Adipocyte (in vitro differentiated cells): ENCODE measurements at regions not wholly inside any gene's neighbourhood (a gene's known extent, or its start where the extent isn't known, plus 50 kb on each side); places are given as distances from the start of the nearest gene placed in this dataset.

ENCODE experiments used
- DNase-seq: peaks from one replicate; pipeline ENCODE4 v3.0.0-alpha.2; 2015; ENCODE audit warnings: low read depth
- H3K27me3 ChIP-seq: replicated peaks from 2 replicates; pipeline ENCODE4 v1.7.0; 2013; ENCODE audit warnings: mild to moderate bottlenecking, low read length, moderate library complexity; ENCODE audit not compliant: control insufficient read depth, insufficient read depth
- H3K36me3 ChIP-seq: 2 replicates; pipeline ENCODE4 v1.7.0; 2013; ENCODE audit warnings: low read length, mild to moderate bottlenecking, moderate library complexity; ENCODE audit not compliant: control insufficient read depth, insufficient read depth, severe bottlenecking
- H3K4me1 ChIP-seq: 2 replicates; pipeline ENCODE4 v1.7.0; 2013; ENCODE audit warnings: mild to moderate bottlenecking, low read length, moderate library complexity; ENCODE audit not compliant: control insufficient read depth, insufficient read depth
- H3K4me3 ChIP-seq: 2 replicates; pipeline ENCODE4 v1.7.0; 2013; ENCODE audit warnings: mild to moderate bottlenecking, low read length, moderate library complexity
- H3K9ac ChIP-seq: 2 replicates; pipeline ENCODE4 v1.7.0; 2013; ENCODE audit warnings: mild to moderate bottlenecking, low read length, moderate library complexity
- H3K9me3 ChIP-seq: 2 replicates; pipeline ENCODE4 v1.7.0; 2013; ENCODE audit warnings: mild to moderate bottlenecking, low read length, moderate library complexity; ENCODE audit not compliant: control insufficient read depth

DNA sequence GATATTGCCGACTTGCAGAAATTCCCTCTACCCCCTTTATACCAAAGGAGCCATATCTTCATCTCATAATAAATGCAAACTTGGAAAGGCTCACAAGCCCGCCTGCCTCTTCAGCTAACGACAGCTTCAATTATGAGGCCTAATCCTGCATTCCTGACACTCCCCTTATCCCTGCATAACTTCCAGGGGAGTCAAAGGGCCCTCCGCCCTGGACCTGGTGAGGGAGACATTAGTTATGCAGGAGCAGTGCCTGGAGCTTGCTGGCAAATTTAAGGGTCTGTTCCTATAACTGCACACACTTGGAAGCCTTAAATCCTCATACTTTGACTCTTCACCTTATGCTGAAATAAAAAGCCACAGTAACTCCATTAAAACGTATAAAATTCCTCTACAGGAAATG is 617.9 kb downstream of the BNC2 start:
- no peak for DNase-seq
- Histone ChIP-seq H3K9ac (no peak overlapping the region), H3K9me3 (no peaks in the 10 kb centered on the region), H3K4me3 (no peak overlapping the region), H3K27me3 (no peaks in the 10 kb centered on the region), H3K36me3 (no peaks in the 10 kb centered on the region), H3K4me1 (peaks cover 7% of the 10 kb centered on the region)

GRCh38 chr9:16254674-16255073 is 615.8 kb downstream of the BNC2 start:
- no peaks in the 10 kb centered on the region for H3K9me3 ChIP-seq
- no peak for DNase-seq
- no peak overlapping the region for H3K4me3 ChIP-seq
- H3K4me1 ChIP-seq: no peaks in the 10 kb centered on the region
- H3K9ac ChIP-seq: no peak overlapping the region
- H3K27me3 ChIP-seq: no peaks in the 10 kb centered on the region
- no peaks in the 10 kb centered on the region for H3K36me3 ChIP-seq

DNA sequence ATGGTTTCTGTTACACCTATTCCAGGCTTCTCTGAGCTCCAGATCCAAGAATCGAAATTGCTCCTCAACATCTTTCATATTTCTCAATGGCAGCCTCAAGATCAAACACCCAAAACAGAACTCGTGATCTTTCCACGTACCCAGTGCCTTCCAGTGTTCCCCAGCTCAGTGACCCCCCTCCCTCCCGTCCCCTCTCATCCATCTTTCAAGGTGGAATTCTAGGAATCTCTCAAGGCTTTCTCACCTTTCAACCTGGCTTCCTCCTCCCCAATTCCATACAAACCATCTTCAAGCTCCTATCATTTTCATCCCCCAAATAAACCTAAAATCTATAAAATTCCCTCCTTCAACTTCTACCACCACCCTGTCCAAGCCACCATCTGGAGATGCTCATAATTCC is 615.3 kb downstream of the BNC2 start:
- Histone ChIP-seq H3K9me3 (no peaks in the 10 kb centered on the region), H3K27me3 (no peaks in the 10 kb centered on the region), H3K36me3 (no peaks in the 10 kb centered on the region), H3K4me1 (no peaks in the 10 kb centered on the region), H3K4me3 (no peak overlapping the region), H3K9ac (no peak overlapping the region)
- no peak for DNase-seq

- Histone ChIP-seq H3K9me3 (no peaks in the 10 kb centered on the region), H3K4me3 (no peak overlapping the region), H3K27me3 (no peaks in the 10 kb centered on the region), H3K36me3 (no peaks in the 10 kb centered on the region), H3K9ac (no peak overlapping the region), H3K4me1 (no peaks in the 10 kb centered on the region)
- peak; percentile 48 for DNase-seq
Measured at GRCh38 chr9:16257604-16258003, 612.9 kb downstream of the BNC2 start.

GRCh38 chr9:16258191-16258590 is 612.3 kb downstream of the BNC2 start:
- Histone ChIP-seq H3K4me3 (no peak overlapping the region), H3K9me3 (no peaks in the 10 kb centered on the region), H3K36me3 (no peaks in the 10 kb centered on the region), H3K27me3 (no peaks in the 10 kb centered on the region), H3K9ac (no peak overlapping the region), H3K4me1 (no peaks in the 10 kb centered on the region)
- DNase-seq: no peak

DNA sequence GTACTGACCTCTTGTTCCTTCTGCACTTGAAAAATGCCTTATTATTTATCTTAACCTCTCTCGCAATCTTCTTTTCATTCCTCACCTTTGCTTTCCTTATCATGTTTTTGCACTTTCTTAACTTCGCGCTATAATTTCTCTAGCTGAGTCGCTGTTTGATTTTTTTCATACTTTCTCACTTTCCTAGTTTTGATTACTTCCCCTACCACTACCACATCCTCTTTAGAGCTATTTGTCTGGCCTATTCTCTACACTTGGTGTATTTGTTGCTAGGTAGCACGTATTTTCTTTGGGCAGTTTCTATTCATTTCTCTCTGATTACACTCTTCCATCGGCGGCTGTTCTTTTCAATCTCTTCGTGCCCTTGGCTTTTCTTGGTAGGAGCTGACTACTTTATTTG is 611.8 kb downstream of the BNC2 start:
- H3K9me3 ChIP-seq: no peaks in the 10 kb centered on the region
- no peak overlapping the region for H3K4me3 ChIP-seq
- H3K27me3 ChIP-seq: no peaks in the 10 kb centered on the region
- H3K9ac ChIP-seq: no peak overlapping the region
- no peak for DNase-seq
- H3K36me3 ChIP-seq: no peaks in the 10 kb centered on the region
- H3K4me1 ChIP-seq: no peaks in the 10 kb centered on the region

DNA sequence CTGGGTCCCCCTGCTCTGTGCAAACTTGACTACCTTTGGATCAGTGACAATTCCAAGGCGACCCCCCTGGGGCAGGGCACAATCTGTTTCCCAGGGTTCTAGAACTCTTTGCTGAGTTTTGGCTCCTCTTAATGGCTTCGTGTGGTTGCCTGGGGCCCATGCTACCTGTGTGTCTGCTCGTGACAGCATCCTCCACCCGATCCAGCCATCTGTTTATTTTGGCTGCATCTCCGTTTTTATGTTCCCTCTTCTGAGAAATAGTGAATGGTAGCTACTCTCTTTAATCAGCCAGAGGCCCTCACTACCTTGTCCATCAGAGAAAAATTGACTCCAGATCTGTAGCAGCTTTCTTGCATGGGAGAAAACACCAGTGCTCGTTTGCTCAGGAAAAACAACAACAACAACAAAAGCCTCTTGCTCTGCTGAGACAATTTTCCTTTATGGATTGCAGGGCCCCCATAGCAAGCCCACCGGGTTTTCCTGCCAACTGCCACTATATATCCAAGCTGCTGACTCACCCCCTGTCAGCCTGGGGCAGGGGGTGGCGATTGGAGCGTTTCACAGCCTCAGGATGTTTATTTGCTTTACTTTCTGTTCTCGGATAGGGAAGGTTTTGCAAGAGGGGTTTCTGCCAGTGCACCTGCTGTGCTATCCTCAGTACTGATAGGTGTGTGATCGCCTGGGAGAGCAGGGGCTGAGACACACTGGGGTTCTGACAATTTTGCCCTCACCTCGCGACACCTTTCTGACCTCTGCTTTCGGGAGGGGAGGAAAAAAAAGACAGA is 607.8 kb downstream of the BNC2 start:
- DNase-seq: peak; percentile 12
- H3K4me3 ChIP-seq: no peak overlapping the region
- peaks cover 15% of the 10 kb centered on the region for H3K27me3 ChIP-seq
- H3K9me3 ChIP-seq: no peaks in the 10 kb centered on the region
- H3K9ac ChIP-seq: no peak overlapping the region
- H3K4me1 ChIP-seq: peaks cover 10% of the 10 kb centered on the region
- no peaks in the 10 kb centered on the region for H3K36me3 ChIP-seq

DNA sequence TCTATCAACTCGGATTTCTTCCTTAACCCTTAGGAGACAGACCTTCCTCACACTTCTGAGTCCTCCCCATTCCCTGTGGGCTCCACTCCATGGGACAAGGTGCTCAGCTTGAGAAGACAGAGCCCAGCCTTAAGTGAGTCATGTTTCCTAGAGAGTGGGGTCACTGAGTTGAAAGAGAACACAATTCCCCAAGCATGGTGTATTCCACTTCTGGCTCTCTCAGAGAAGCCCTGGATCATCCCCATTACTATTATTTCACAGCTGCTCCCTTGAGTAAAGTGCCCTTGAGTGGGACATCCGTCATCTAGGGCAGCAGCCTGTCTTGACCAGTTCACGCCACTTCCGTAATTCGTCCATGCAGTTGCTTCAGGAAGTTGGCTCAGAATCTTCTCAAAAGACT is 604.8 kb downstream of the BNC2 start:
- Histone ChIP-seq H3K4me3 (no peak overlapping the region), H3K36me3 (no peaks in the 10 kb centered on the region), H3K9ac (no peak overlapping the region), H3K27me3 (peaks cover 15% of the 10 kb centered on the region), H3K9me3 (no peaks in the 10 kb centered on the region), H3K4me1 (peaks cover 18% of the 10 kb centered on the region)
- no peak for DNase-seq

DNA sequence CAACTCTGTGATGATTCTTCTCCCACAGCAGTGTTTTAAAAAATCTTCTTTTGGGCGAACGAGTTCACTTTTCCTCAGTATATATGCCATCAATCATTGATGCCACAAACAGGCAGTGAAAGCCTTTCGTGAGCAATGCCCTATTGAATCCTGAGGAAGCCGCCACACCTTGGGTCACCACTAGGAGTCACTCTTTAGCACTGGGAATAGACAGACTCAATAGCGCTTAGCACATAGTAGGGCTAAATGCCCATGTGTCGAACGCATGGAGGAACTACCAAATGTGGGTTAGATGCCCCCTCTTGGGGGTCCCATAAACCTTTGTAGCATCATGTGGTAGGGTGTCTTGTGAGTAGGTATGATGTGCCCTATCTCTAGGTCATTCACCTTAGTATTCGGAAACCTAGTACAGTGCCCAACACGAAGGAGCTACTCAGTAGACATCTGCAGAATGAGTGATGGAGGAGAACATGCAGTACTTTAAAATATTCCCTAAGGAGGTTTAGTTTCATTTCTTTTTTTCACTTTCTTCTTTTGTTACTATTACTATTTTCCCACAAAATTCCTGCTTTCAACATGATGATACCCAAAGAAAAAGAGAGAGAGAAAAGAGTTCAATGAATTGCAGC is 603.7 kb downstream of the BNC2 start:
- H3K9me3 ChIP-seq: no peaks in the 10 kb centered on the region
- H3K36me3 ChIP-seq: no peaks in the 10 kb centered on the region
- peak overlapping the region; percentile 82 for H3K4me3 ChIP-seq
- peaks cover 18% of the 10 kb centered on the region for H3K4me1 ChIP-seq
- peak overlapping the region; percentile 86 for H3K9ac ChIP-seq
- DNase-seq: no peak
- peaks cover 15% of the 10 kb centered on the region for H3K27me3 ChIP-seq

DNA sequence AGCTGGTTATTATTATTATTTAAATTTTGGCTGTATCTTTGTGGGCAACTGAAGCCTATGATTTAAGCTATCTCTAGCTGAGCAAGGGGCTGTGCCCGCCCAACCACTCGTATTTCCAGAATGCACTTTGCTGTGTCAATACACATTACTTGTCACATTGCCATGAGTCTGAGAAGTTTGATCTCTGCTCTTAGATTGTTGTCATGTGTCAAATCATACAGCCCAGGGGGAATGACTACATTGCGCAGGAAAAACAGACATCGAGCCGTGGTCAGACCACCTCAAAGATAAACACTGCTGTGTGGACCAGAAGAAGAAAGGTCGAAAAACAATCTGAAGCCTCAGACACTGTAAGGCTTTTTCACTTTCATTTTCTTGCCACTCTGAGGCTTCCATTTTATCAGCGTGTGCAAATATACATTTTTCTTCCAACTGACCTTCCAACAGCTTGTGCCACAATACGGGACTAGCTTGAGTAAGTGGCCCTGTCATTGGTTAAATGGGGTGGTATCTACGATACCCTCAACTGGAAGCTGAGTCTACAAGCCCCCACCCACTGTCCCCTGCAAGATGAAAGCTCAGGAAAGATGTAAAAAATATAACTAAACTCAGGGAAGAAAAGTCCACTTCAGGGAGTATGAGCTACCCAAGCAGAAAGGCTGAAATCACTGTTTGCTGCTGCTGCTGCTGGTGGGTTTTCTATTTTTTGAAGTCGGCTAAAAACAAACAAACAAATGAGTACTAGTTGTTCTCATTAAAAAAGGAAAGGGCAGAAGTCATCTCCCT is 603.0 kb downstream of the BNC2 start:
- H3K9me3 ChIP-seq: no peaks in the 10 kb centered on the region
- peak overlapping the region; percentile 82 for H3K4me3 ChIP-seq
- H3K27me3 ChIP-seq: peaks cover 15% of the 10 kb centered on the region
- H3K9ac ChIP-seq: peak overlapping the region; percentile 86
- peak; percentile 70 for DNase-seq
- no peaks in the 10 kb centered on the region for H3K36me3 ChIP-seq
- H3K4me1 ChIP-seq: peaks cover 19% of the 10 kb centered on the region
